GM12878 (cell line): ENCODE measurements at regions not wholly inside any gene's neighbourhood (a gene's known extent, or its start where the extent isn't known, plus 50 kb on each side); places are given as distances from the start of the nearest gene placed in this dataset.

ENCODE experiments used
- ATAC-seq: fragments of 200-7000 bp; cut with Tn5 transposase; 3 replicates; pipeline ENCODE4 v1.9.1; 2020; ENCODE audit warnings: mild to moderate bottlenecking, moderate library complexity
- BruUV-seq: library from RNA; stranded (reverse); fragments of 400-500 nt; replicated peaks from 2 replicates; lab custom pipeline; 2021; lab: Mats Ljungman, UMichigan
- CTCF ChIA-PET: fragments of 300-600 bp; sonication (Branson Sonifier 250); formaldehyde crosslinking; extraction: SDS; loops from one replicate; lab custom pipeline; 2021; ENCODE audit warnings: inconsistent platforms; lab: Yijun Ruan, JAX
- POLR2A ChIA-PET: fragments of 350-600 bp; formaldehyde crosslinking; extraction: SDS; loops from one replicate; lab custom pipeline; 2021; ENCODE audit warnings: inconsistent platforms; lab: Charles Lee
- RAD21 ChIA-PET: fragments of 300-600 bp; sonication (Branson Sonifier 250); formaldehyde crosslinking; loops from one replicate; lab custom pipeline; 2023; ENCODE audit warnings: antibody characterized with exemption; ENCODE audit not compliant: unreplicated experiment; lab: Charles Lee
- SMC1A ChIA-PET: fragments of 300-600 bp; sonication (Branson Sonifier 250); formaldehyde crosslinking; loops from one replicate; lab custom pipeline; 2023; ENCODE audit not compliant: unreplicated experiment, uncharacterized antibody; lab: Charles Lee
- DNase-seq: peaks from one replicate; pipeline ENCODE4 v3.0.0-alpha.2; 2011; ENCODE audit warnings: low read depth, low spot score
- FAIRE-seq: peaks from 3 replicates; lab custom pipeline; 2011; peaks lifted over from hg19 to GRCh38; lab: Jason Lieb, UNC
- H2AFZ ChIP-seq: 2 replicates; pipeline ENCODE4 v1.6.0; 2011; ENCODE audit warnings: low read depth, low read length, control low read depth; ENCODE audit not compliant: control insufficient read depth
- H3K27ac ChIP-seq: 2 replicates; pipeline ENCODE4 v1.5.1; 2011; ENCODE audit warnings: control low read depth; ENCODE audit not compliant: control insufficient read depth, insufficient read depth
- H3K27me3 ChIP-seq, 2 experiments: replicated peaks in 1 of 2; 2 replicates each; pipeline versions ENCODE4 v1.6.0 to v1.6.1; 2011; ENCODE audit warnings: low read length in 1 of 2; ENCODE audit not compliant: control insufficient read depth in 2 of 2, insufficient read depth in 2 of 2
- H3K36me3 ChIP-seq, 2 experiments: 2 replicates each; pipeline ENCODE4 v1.5.1; 2011; ENCODE audit warnings: low read length in 1 of 2; ENCODE audit not compliant: control insufficient read depth in 2 of 2, insufficient read depth in 2 of 2
- H3K4me1 ChIP-seq: 2 replicates; pipeline ENCODE4 v1.6.1; 2011; ENCODE audit warnings: mild to moderate bottlenecking, low read length, moderate library complexity, mixed read lengths; ENCODE audit not compliant: control insufficient read depth, insufficient read depth
- H3K4me2 ChIP-seq: 2 replicates; pipeline ENCODE4 v1.6.0; 2011; ENCODE audit warnings: control low read depth; ENCODE audit not compliant: control insufficient read depth, insufficient read depth
- H3K4me3 ChIP-seq: fragments of 200-600 bp; sonication (generic); 2 replicates; pipeline ENCODE4 v1.5.1; 2016
- H3K79me2 ChIP-seq: 2 replicates; pipeline ENCODE4 v1.6.0; 2011; ENCODE audit warnings: low read length; ENCODE audit not compliant: control insufficient read depth, insufficient read depth
- H3K9ac ChIP-seq: 2 replicates; pipeline ENCODE4 v1.8.0; 2011; ENCODE audit warnings: low read length, control low read depth, mixed read lengths; ENCODE audit not compliant: control insufficient read depth, insufficient read depth
- H3K9me3 ChIP-seq: replicated peaks from 3 replicates; pipeline ENCODE4 v1.5.1; 2011; ENCODE audit warnings: mild to moderate bottlenecking, low read length; ENCODE audit not compliant: control insufficient read depth, insufficient read depth
- H4K20me1 ChIP-seq: 2 replicates; pipeline ENCODE4 v1.6.0; 2011; ENCODE audit not compliant: control insufficient read depth, insufficient read depth
- CHD1 ChIP-seq: IDR thresholded peaks from 2 replicates; pipeline ENCODE4 v1.6.1; 2012; ENCODE audit warnings: low read depth, low read length, improper control_type of control experiment
- CREM ChIP-seq: IDR thresholded peaks from 2 replicates; pipeline ENCODE4 v1.6.1; 2014; ENCODE audit warnings: antibody characterized with exemption, low read depth
- GABPA ChIP-seq: IDR thresholded peaks from 2 replicates; pipeline ENCODE4 v1.6.1; 2014; ENCODE audit warnings: antibody characterized with exemption, low read depth, mild to moderate bottlenecking, inconsistent platforms
- HDAC2 ChIP-seq: fragments of 200-600 bp; sonication (generic); IDR thresholded peaks from 2 replicates; pipeline ENCODE4 v1.6.1; 2017
- LARP7 ChIP-seq: fragments of 450-650 bp; IDR thresholded peaks from 2 replicates; pipeline ENCODE4 v1.6.1; 2017; ENCODE audit warnings: mild to moderate bottlenecking
- MTA3 ChIP-seq: IDR thresholded peaks from 2 replicates; pipeline ENCODE4 v1.6.1; 2012; ENCODE audit warnings: low read length, inconsistent platforms, borderline replicate concordance
- NBN ChIP-seq: fragments of 450-650 bp; IDR thresholded peaks from 2 replicates; pipeline ENCODE4 v1.6.1; 2016
- NFXL1 ChIP-seq: fragments of 450-650 bp; IDR thresholded peaks from 2 replicates; pipeline ENCODE4 v1.6.1; 2017; ENCODE audit warnings: antibody characterized with exemption, mild to moderate bottlenecking, borderline replicate concordance
- NR2C2 ChIP-seq: IDR thresholded peaks from 2 replicates; pipeline ENCODE4 v1.6.1; 2011; ENCODE audit warnings: borderline replicate concordance, low read depth; ENCODE audit not compliant: control insufficient read depth, insufficient read length
- NRF1 ChIP-seq: conservative IDR thresholded peaks from 2 replicates; pipeline ENCODE4 v1.6.1; 2011; ENCODE audit warnings: mild to moderate bottlenecking, low read depth, low read length, improper control_type of control experiment
- RAD51 ChIP-seq: fragments of 450-650 bp; IDR thresholded peaks from 2 replicates; pipeline ENCODE4 v1.6.1; 2016; ENCODE audit warnings: moderate library complexity, mild to moderate bottlenecking, inconsistent platforms
- RFX5 ChIP-seq: IDR thresholded peaks from 2 replicates; pipeline ENCODE4 v1.6.1; 2011; ENCODE audit warnings: low read depth, low read length, improper control_type of control experiment
- SIN3A ChIP-seq: IDR thresholded peaks from 2 replicates; pipeline ENCODE4 v1.6.1; 2012; ENCODE audit warnings: low read depth, low read length, improper control_type of control experiment
- STAT3 ChIP-seq: IDR thresholded peaks from 2 replicates; pipeline ENCODE4 v1.6.1; 2011; ENCODE audit warnings: low read depth, low read length, improper control_type of control experiment
- TAF1 ChIP-seq: IDR thresholded peaks from 2 replicates; pipeline ENCODE4 v1.6.1; 2011; ENCODE audit warnings: mild to moderate bottlenecking, low read depth, low read length, borderline replicate concordance
- ZNF24 ChIP-seq: fragments of 450-650 bp; IDR thresholded peaks from 2 replicates; pipeline ENCODE4 v1.6.1; 2017; ENCODE audit warnings: antibody characterized with exemption, mild to moderate bottlenecking
- WGBS: methylation state at CpG from one replicate; pipeline ENCODE4 v1.1.6; 2016; ENCODE audit warnings: low lambda C conversion rate; ENCODE audit not compliant: insufficient replicate concordance, insufficient coverage; ENCODE audit errors: missing lambda C conversion rate; 5-methylcytosine and 5-hydroxymethylcytosine counted together
- in situ Hi-C: fragments of 300-500 bp; cut with MboI; formaldehyde crosslinking; loops from 9 replicates; pipeline ENCODE4 v1.14.3; 2018; ENCODE audit warnings: mixed read lengths
- intact Hi-C: fragments of 100-400 bp; cut with micrococcal nuclease; formaldehyde crosslinking; loops from one replicate; pipeline ENCODE4 v1.14.2; 2022; ENCODE audit not compliant: unreplicated experiment
- TF ChIP-seq, protein P1 (sequence below): IDR thresholded peaks from 2 replicates; pipeline ENCODE4 v1.6.1; 2012; ENCODE audit warnings: low read depth, low read length, improper control_type of control experiment

DNA sequence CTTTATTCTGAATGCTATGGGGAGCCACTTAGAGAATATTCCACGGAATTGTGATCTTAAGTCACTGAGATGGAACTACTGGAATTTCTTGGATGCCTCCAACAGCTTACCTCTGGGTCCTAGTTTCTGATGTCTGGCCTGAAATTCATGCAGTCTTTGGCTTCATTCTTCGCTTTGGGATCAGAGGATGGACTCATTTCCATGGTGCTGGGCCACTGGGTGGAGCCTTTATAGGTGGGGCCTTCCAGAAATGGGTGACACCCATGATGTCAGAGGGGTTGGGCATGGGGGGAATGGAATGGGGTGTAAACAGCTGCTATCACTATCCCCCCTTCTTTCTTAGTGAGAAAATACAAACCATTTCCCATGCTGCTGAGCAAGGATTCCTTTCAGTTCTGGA is 73.7 kb upstream of the FGGY start:
- WGBS, result 10% methylated on average over 2 of the region's 2 CpGs
- Histone ChIP-seq H3K9ac (no peak overlapping the region), H3K79me2 (no peaks in the 10 kb centered on the region), H3K4me1 (no peaks in the 10 kb centered on the region), H4K20me1 (no peaks in the 10 kb centered on the region), H3K4me2 (no peak overlapping the region), H3K27ac (no peak overlapping the region), H3K9me3 (no peaks in the 10 kb centered on the region), H3K4me3 (no peak overlapping the region), H3K36me3 (no peaks in the 10 kb centered on the region), H2AFZ (no peak overlapping the region), H3K27me3 (no peaks in the 10 kb centered on the region)
- POLR2A ChIA-PET, result no interaction called here
- SMC1A ChIA-PET, result interaction anchor here (0.8 to 2.1 kb wide), 3 partner anchors 19 to 475 kb away, joined by 3 to 8 read pairs (median 3); no protein-coding TSS in a partner anchor
- CTCF ChIA-PET, result interaction anchor here (0.8 to 2.7 kb wide), 2 partner anchors 437 to 475 kb away, joined by 4 to 14 read pairs; no protein-coding TSS in a partner anchor
- no peak for DNase-seq
- in situ Hi-C loops (no loop called here), intact Hi-C loops (no loop called here)
- no peak for FAIRE-seq
- ATAC-seq, result no peak
- RAD21 ChIA-PET, result interaction anchor here (3.1 kb wide), 1 partner anchor 475 kb away, joined by 13 read pairs; no protein-coding TSS in a partner anchor
- TF ChIP-seq LARP7 (no peak), CREM (no peak), RAD51 (no peak), MTA3 (no peak), RFX5 (no peak), TAF1 (no peak), NFXL1 (no peak), NR2C2 (no peak), SIN3A (no peak), NBN (no peak), STAT3 (no peak), HDAC2 (no peak), CHD1 (no peak), NRF1 (no peak), ZNF24 (no peak), GABPA (no peak)
- TF ChIP-seq, protein P1, sequence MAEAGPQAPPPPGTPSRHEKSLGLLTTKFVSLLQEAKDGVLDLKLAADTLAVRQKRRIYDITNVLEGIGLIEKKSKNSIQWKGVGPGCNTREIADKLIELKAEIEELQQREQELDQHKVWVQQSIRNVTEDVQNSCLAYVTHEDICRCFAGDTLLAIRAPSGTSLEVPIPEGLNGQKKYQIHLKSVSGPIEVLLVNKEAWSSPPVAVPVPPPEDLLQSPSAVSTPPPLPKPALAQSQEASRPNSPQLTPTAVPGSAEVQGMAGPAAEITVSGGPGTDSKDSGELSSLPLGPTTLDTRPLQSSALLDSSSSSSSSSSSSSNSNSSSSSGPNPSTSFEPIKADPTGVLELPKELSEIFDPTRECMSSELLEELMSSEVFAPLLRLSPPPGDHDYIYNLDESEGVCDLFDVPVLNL, result no peak
- BruUV-seq, result no TSS peak
